H9 (cell line): ENCODE measurements at regions not wholly inside any gene's neighbourhood (a gene's known extent, or its start where the extent isn't known, plus 50 kb on each side); places are given as distances from the start of the nearest gene placed in this dataset.
A peak's percentile ranks its signal among the peaks of the same experiment; 100 is the strongest.

Source experiments
- DNase-seq: peaks from one replicate; pipeline ENCODE4 v3.0.0-alpha.2; 2017
- H2AFZ ChIP-seq: one replicate; pipeline ENCODE4 v1.6.1; 2013; ENCODE audit warnings: mild to moderate bottlenecking, low read length, control low read depth, moderate library complexity
- H2AK5ac ChIP-seq: 2 replicates; pipeline ENCODE4 v1.6.1; 2013; ENCODE audit warnings: low read length, control low read depth, mixed read lengths; ENCODE audit not compliant: insufficient read length
- H2BK120ac ChIP-seq: one replicate; pipeline ENCODE4 v1.6.1; 2013; ENCODE audit warnings: low read depth, mild to moderate bottlenecking, low read length, control low read depth, inconsistent platforms; ENCODE audit not compliant: poor library complexity, severe bottlenecking
- H2BK12ac ChIP-seq: 2 replicates; pipeline ENCODE4 v1.6.1; 2013; ENCODE audit warnings: low read length, control low read depth, mixed read lengths, low read depth; ENCODE audit not compliant: insufficient read length
- H2BK15ac ChIP-seq: 2 replicates; pipeline ENCODE4 v1.6.1; 2013; ENCODE audit warnings: low read depth, low read length, control low read depth
- H2BK20ac ChIP-seq: one replicate; pipeline ENCODE4 v1.6.1; 2013; ENCODE audit warnings: low read depth, mild to moderate bottlenecking, low read length, control low read depth, inconsistent platforms; ENCODE audit not compliant: poor library complexity, severe bottlenecking
- H2BK5ac ChIP-seq: 2 replicates; pipeline ENCODE4 v1.6.1; 2013; ENCODE audit warnings: low read length, control low read depth, mixed read lengths; ENCODE audit not compliant: insufficient read length
- H3K14ac ChIP-seq: 2 replicates; pipeline ENCODE4 v1.6.1; 2013; ENCODE audit warnings: low read length, control low read depth; ENCODE audit not compliant: insufficient read depth
- H3K18ac ChIP-seq: 2 replicates; pipeline ENCODE4 v1.6.1; 2013; ENCODE audit warnings: low read depth, mild to moderate bottlenecking, mixed read lengths, low read length, control low read depth; ENCODE audit not compliant: insufficient read length
- H3K23ac ChIP-seq: 2 replicates; pipeline ENCODE4 v1.6.1; 2013; ENCODE audit warnings: low read length, control low read depth, mixed read lengths, low read depth; ENCODE audit not compliant: insufficient read length
- H3K23me2 ChIP-seq: 2 replicates; pipeline ENCODE4 v1.6.1; 2013; ENCODE audit warnings: low read depth, mild to moderate bottlenecking, mixed read lengths, low read length, control low read depth; ENCODE audit not compliant: insufficient read length, poor library complexity, severe bottlenecking
- H3K27ac ChIP-seq: 2 replicates; pipeline ENCODE4 v1.5.1; 2013; ENCODE audit warnings: low read length, control low read depth, mixed read lengths, low read depth; ENCODE audit not compliant: insufficient read length
- H3K27me3 ChIP-seq: 2 replicates; pipeline ENCODE4 v1.6.1; 2013; ENCODE audit warnings: low read length, control low read depth, inconsistent platforms; ENCODE audit not compliant: insufficient read depth
- H3K4ac ChIP-seq: 2 replicates; pipeline ENCODE4 v1.6.1; 2013; ENCODE audit warnings: low read depth, mild to moderate bottlenecking, control low read depth, inconsistent platforms, low read length, moderate library complexity
- H3K4me1 ChIP-seq: 2 replicates; pipeline ENCODE4 v1.6.1; 2013; ENCODE audit warnings: low read length, control low read depth, inconsistent platforms; ENCODE audit not compliant: insufficient read depth
- H3K4me2 ChIP-seq: 2 replicates; pipeline ENCODE4 v1.6.1; 2013; ENCODE audit warnings: low read length, control low read depth, mixed read lengths; ENCODE audit not compliant: insufficient read length, insufficient read depth
- H3K56ac ChIP-seq: 2 replicates; pipeline ENCODE4 v1.6.1; 2013; ENCODE audit warnings: low read depth, mild to moderate bottlenecking, mixed read lengths, low read length, control low read depth; ENCODE audit not compliant: insufficient read length
- H3K79me1 ChIP-seq: 2 replicates; pipeline ENCODE4 v1.6.1; 2013; ENCODE audit warnings: low read depth, mild to moderate bottlenecking, moderate library complexity, low read length, control low read depth, inconsistent platforms; ENCODE audit not compliant: insufficient read depth, poor library complexity, severe bottlenecking
- H3K79me2 ChIP-seq: 2 replicates; pipeline ENCODE4 v1.6.1; 2013; ENCODE audit warnings: low read length, control low read depth, inconsistent platforms; ENCODE audit not compliant: insufficient read depth
- H3K9ac ChIP-seq: 2 replicates; pipeline ENCODE4 v1.6.1; 2013; ENCODE audit warnings: low read length, control low read depth, mixed read lengths; ENCODE audit not compliant: insufficient read length; ENCODE audit errors: extremely low read depth
- H3K9me3 ChIP-seq: one replicate; pipeline ENCODE4 v1.6.1; 2013; ENCODE audit warnings: low read depth, low read length, inconsistent platforms; ENCODE audit not compliant: control insufficient read depth
- H3T11ph ChIP-seq: one replicate; pipeline ENCODE4 v1.6.1; 2013; ENCODE audit warnings: mild to moderate bottlenecking, low read length, control low read depth, inconsistent platforms
- H4K20me1 ChIP-seq: one replicate; pipeline ENCODE4 v1.6.1; 2013; ENCODE audit not compliant: control insufficient read depth, insufficient read length, insufficient read depth
- H4K5ac ChIP-seq: 2 replicates; pipeline ENCODE4 v1.6.1; 2013; ENCODE audit warnings: low read depth, mild to moderate bottlenecking, mixed read lengths, low read length, control low read depth; ENCODE audit not compliant: insufficient read length
- H4K8ac ChIP-seq: replicated peaks from 2 replicates; pipeline ENCODE4 v1.6.1; 2013; ENCODE audit warnings: low read length, control low read depth, mixed read lengths, low read depth; ENCODE audit not compliant: insufficient read length
- H4K91ac ChIP-seq: 2 replicates; pipeline ENCODE4 v1.6.1; 2013; ENCODE audit warnings: low read depth, mild to moderate bottlenecking, moderate library complexity, mixed read lengths, low read length, control low read depth; ENCODE audit not compliant: insufficient read length
- H3K27ac Mint-ChIP-seq, 3 experiments: 2 replicates in 2 of 3; 3 replicates in 1 of 3; pipeline ENCODE4 v1.8.0; 2020 to 2021; ENCODE audit warnings: mixed read lengths in 3 of 3, mild to moderate bottlenecking in 1 of 3, moderate library complexity in 1 of 3
- H3K27me3 Mint-ChIP-seq: 2 replicates; pipeline ENCODE4 v1.8.0; 2021; ENCODE audit warnings: low read depth, mild to moderate bottlenecking, moderate library complexity, mixed read lengths
- H3K36me3 Mint-ChIP-seq, 3 experiments: 2 replicates in 2 of 3; 3 replicates in 1 of 3; pipeline ENCODE4 v1.8.0; 2020 to 2021; ENCODE audit warnings: low read depth in 3 of 3, mixed read lengths in 3 of 3; ENCODE audit not compliant: insufficient read depth in 1 of 3
- H3K4me1 Mint-ChIP-seq, 2 experiments: 2 replicates each; pipeline ENCODE4 v1.8.0; 2020; ENCODE audit warnings: mixed read lengths in 2 of 2
- H3K4me3 Mint-ChIP-seq, 2 experiments: 2 replicates in 1 of 2; 3 replicates in 1 of 2; pipeline ENCODE4 v1.8.0; 2020 to 2021; ENCODE audit warnings: mild to moderate bottlenecking in 2 of 2, mixed read lengths in 2 of 2, moderate library complexity in 1 of 2
- H3K9me3 Mint-ChIP-seq, 2 experiments: 2 replicates in 1 of 2; 3 replicates in 1 of 2; pipeline ENCODE4 v1.8.0; 2020; ENCODE audit warnings: mild to moderate bottlenecking in 2 of 2, mixed read lengths in 2 of 2, moderate library complexity in 1 of 2
- WGBS: extraction: QIAGEN DNeasy Blood & Tissue Kit; methylation state at CpG from one replicate; pipeline ENCODE4 v1.1.7; 2013; ENCODE audit warnings: missing lambda C conversion rate, low lambda C conversion rate, mixed read lengths; ENCODE audit not compliant: insufficient read length; ENCODE audit errors: extremely low coverage; 5-methylcytosine and 5-hydroxymethylcytosine counted together
- TF ChIP-seq, protein P1 (sequence below): fragments of 200-600 bp; sonication (generic); conservative IDR thresholded peaks from 3 replicates; pipeline ENCODE4 v1.8.0; 2021; ENCODE audit warnings: antibody characterized with exemption, mild to moderate bottlenecking

DNA sequence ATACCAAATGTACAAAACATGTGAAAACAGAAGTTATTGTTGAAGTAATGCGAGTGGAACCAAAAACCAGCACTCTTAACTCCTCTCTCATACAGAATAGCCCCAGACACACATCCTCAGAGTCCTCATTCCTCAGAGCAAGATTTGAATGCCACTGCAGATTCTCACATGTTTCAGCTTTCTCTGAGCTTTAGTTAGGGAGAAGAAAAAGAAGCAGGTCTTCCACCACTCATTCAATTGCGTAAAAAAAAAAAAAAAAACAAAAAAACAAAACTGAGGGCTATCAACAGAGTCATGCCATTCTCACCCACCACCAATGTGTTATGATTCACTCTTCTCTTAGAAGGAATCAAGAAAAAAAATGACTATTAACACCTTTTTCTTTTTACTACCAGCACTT, 287.7 kb downstream of the IPMK start:
- Histone ChIP-seq H4K5ac (no peak overlapping the region), H3K4ac (no peak overlapping the region), H2BK15ac (no peak overlapping the region), H4K8ac (no peak overlapping the region), H2BK12ac (no peak overlapping the region), H2BK5ac (no peak overlapping the region), H4K20me1 (no peaks in the 10 kb centered on the region), H2AFZ (no peak overlapping the region), H3K18ac (no peak overlapping the region), H3K79me2 (no peaks in the 10 kb centered on the region), H3K27me3 (no peaks in the 10 kb centered on the region), H3K27ac (no peak overlapping the region), H2BK120ac (no peak overlapping the region), H3K9me3 (no peaks in the 10 kb centered on the region), H2BK20ac (no peak overlapping the region), H2AK5ac (no peak overlapping the region), H4K91ac (no peak overlapping the region), H3T11ph (no peak overlapping the region), H3K4me1 (no peaks in the 10 kb centered on the region; the same call in 1 of the 2 replicates), H3K79me1 (no peaks in the 10 kb centered on the region), H3K14ac (no peak overlapping the region), H3K23ac (no peak overlapping the region), H3K23me2 (no peaks in the 10 kb centered on the region), H3K4me2 (no peak overlapping the region), H3K56ac (no peak overlapping the region), H3K9ac (no peak overlapping the region)
- Mint-ChIP-seq H3K27me3 (no peaks in the 10 kb centered on the region), H3K4me3 (no peak overlapping the region), H3K4me1 (peaks cover 8 to 9% of the 10 kb centered on the region in 2 experiments), H3K36me3 (peaks cover 0 to 13% (median 3%) of the 10 kb centered on the region in 3 experiments; a peak in 4 of 7 replicates), H3K9me3 (peaks cover 11 to 12% of the 10 kb centered on the region in 2 experiments; a peak in 4 of 5 replicates), H3K27ac (peak overlapping the region in 2 of 3 experiments; percentile 46 to 58; a peak in 3 of 7 replicates)
- no CpG with 5 or more reads among the region's 2 CpGs for WGBS
- DNase-seq: no peak
- TF ChIP-seq, protein P1, sequence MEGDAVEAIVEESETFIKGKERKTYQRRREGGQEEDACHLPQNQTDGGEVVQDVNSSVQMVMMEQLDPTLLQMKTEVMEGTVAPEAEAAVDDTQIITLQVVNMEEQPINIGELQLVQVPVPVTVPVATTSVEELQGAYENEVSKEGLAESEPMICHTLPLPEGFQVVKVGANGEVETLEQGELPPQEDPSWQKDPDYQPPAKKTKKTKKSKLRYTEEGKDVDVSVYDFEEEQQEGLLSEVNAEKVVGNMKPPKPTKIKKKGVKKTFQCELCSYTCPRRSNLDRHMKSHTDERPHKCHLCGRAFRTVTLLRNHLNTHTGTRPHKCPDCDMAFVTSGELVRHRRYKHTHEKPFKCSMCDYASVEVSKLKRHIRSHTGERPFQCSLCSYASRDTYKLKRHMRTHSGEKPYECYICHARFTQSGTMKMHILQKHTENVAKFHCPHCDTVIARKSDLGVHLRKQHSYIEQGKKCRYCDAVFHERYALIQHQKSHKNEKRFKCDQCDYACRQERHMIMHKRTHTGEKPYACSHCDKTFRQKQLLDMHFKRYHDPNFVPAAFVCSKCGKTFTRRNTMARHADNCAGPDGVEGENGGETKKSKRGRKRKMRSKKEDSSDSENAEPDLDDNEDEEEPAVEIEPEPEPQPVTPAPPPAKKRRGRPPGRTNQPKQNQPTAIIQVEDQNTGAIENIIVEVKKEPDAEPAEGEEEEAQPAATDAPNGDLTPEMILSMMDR: no peak
